ENCODE measurements at regions not wholly inside any gene's neighbourhood (a gene's known extent, or its start where the extent isn't known, plus 50 kb on each side); places are given as distances from the start of the nearest gene placed in this dataset.

DNA sequence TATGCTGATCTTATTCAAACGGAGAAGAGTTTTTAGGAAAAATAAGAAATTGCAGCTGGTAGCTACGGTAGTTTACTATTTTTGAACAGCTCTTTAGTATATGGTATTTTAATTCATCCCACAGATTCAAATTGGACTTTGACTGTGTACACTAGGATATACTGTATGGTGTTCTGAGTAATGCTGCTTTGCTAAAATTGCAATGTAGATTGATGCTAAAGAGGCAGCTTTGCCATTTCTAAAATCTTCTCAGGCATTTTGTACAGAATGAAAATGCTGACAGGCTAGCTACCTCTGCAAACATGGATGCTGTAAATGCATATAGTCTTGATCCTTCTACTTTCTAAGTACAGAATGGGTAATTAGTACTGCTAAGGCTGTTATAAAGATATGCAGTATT, 826.6 kb upstream of the POU3F3 start:
- TF ChIP-seq CTCF (IDR thresholded peaks at IDR 0.05) (no peak), POLR2A (IDR thresholded peaks at IDR 0.05) (no peak)
